ENCODE measurements at regions not wholly inside any gene's neighbourhood (a gene's known extent, or its start where the extent isn't known, plus 50 kb on each side); places are given as distances from the start of the nearest gene placed in this dataset.

GRCh38 chrX:26557691-26558321, 341.8 kb downstream of the MAGEB5 start:
- Histone ChIP-seq H3K4me3 (no peak overlapping the region), H3K79me2 (replicated peaks; ENCODE audit: insufficient read depth) (no peaks in the 10 kb centered on the region), H2AFZ (no peak overlapping the region), H3K4me1 (ENCODE audit: insufficient read depth) (0 out of 2 replicates have a peak, but pooled peaks cover 3% of the 10 kb centered on the region), H4K20me1 (replicated peaks; ENCODE audit: insufficient read depth) (no peaks in the 10 kb centered on the region), H3K36me3 (ENCODE audit: insufficient read depth) (no peaks in the 10 kb centered on the region), H3K27ac (ENCODE audit: low read depth) (no peak overlapping the region), H3F3A (replicated peaks; ENCODE audit: low read depth) (no peaks in the 10 kb centered on the region), H3K9me2 (ENCODE audit: insufficient read depth) (no peaks in the 10 kb centered on the region), H3K4me2 (no peak overlapping the region), H3K27me3 (ENCODE audit: insufficient read depth) (no peaks in the 10 kb centered on the region)
- Mint-ChIP-seq H3K27me3 (ENCODE audit: insufficient read depth, low read depth, poor library complexity) (peaks cover 1% of the 10 kb centered on the region), H3K36me3 (ENCODE audit: low read depth) (peaks cover under 1% of the 10 kb centered on the region; the same call in 2 of the 3 replicates), H3K4me1 (no peaks in the 10 kb centered on the region), H3K4me3 (no peak overlapping the region), H3K9me3 (peaks cover 10% of the 10 kb centered on the region; the same call in 2 of the 3 replicates), H3K27ac (no peak overlapping the region)
- no peak for DNase-seq (ENCODE audit: low spot score)
- ATAC-seq: no peak
- TF ChIP-seq STAT1 (IDR thresholded peaks at IDR 0.05; ENCODE audit: unreplicated experiment) (no peak), POLR2AphosphoS5 (IDR thresholded peaks at IDR 0.05; ENCODE audit: low read depth) (no peak), CREB1 (CRISPR knock-in tag; IDR thresholded peaks at IDR 0.05; ENCODE audit: low read depth) (no peak), ZNF331 (CRISPR knock-in tag; IDR thresholded peaks at IDR 0.05; ENCODE audit: low read depth) (no peak), EZH2phosphoT487 (IDR thresholded peaks at IDR 0.05; ENCODE audit: unreplicated experiment) (no peak), REST (IDR thresholded peaks at IDR 0.05; ENCODE audit: unreplicated experiment) (no peak), NANOG (IDR thresholded peaks at IDR 0.05; ENCODE audit: borderline replicate concordance) (no peak), ZNF114 (CRISPR knock-in tag; IDR thresholded peaks at IDR 0.05) (no peak), JUNB (IDR thresholded peaks at IDR 0.05; ENCODE audit: unreplicated experiment) (no peak), EZH2 (IDR thresholded peaks at IDR 0.05; ENCODE audit: low read depth, unreplicated experiment) (no peak)
- TF ChIP-seq, protein P1, sequence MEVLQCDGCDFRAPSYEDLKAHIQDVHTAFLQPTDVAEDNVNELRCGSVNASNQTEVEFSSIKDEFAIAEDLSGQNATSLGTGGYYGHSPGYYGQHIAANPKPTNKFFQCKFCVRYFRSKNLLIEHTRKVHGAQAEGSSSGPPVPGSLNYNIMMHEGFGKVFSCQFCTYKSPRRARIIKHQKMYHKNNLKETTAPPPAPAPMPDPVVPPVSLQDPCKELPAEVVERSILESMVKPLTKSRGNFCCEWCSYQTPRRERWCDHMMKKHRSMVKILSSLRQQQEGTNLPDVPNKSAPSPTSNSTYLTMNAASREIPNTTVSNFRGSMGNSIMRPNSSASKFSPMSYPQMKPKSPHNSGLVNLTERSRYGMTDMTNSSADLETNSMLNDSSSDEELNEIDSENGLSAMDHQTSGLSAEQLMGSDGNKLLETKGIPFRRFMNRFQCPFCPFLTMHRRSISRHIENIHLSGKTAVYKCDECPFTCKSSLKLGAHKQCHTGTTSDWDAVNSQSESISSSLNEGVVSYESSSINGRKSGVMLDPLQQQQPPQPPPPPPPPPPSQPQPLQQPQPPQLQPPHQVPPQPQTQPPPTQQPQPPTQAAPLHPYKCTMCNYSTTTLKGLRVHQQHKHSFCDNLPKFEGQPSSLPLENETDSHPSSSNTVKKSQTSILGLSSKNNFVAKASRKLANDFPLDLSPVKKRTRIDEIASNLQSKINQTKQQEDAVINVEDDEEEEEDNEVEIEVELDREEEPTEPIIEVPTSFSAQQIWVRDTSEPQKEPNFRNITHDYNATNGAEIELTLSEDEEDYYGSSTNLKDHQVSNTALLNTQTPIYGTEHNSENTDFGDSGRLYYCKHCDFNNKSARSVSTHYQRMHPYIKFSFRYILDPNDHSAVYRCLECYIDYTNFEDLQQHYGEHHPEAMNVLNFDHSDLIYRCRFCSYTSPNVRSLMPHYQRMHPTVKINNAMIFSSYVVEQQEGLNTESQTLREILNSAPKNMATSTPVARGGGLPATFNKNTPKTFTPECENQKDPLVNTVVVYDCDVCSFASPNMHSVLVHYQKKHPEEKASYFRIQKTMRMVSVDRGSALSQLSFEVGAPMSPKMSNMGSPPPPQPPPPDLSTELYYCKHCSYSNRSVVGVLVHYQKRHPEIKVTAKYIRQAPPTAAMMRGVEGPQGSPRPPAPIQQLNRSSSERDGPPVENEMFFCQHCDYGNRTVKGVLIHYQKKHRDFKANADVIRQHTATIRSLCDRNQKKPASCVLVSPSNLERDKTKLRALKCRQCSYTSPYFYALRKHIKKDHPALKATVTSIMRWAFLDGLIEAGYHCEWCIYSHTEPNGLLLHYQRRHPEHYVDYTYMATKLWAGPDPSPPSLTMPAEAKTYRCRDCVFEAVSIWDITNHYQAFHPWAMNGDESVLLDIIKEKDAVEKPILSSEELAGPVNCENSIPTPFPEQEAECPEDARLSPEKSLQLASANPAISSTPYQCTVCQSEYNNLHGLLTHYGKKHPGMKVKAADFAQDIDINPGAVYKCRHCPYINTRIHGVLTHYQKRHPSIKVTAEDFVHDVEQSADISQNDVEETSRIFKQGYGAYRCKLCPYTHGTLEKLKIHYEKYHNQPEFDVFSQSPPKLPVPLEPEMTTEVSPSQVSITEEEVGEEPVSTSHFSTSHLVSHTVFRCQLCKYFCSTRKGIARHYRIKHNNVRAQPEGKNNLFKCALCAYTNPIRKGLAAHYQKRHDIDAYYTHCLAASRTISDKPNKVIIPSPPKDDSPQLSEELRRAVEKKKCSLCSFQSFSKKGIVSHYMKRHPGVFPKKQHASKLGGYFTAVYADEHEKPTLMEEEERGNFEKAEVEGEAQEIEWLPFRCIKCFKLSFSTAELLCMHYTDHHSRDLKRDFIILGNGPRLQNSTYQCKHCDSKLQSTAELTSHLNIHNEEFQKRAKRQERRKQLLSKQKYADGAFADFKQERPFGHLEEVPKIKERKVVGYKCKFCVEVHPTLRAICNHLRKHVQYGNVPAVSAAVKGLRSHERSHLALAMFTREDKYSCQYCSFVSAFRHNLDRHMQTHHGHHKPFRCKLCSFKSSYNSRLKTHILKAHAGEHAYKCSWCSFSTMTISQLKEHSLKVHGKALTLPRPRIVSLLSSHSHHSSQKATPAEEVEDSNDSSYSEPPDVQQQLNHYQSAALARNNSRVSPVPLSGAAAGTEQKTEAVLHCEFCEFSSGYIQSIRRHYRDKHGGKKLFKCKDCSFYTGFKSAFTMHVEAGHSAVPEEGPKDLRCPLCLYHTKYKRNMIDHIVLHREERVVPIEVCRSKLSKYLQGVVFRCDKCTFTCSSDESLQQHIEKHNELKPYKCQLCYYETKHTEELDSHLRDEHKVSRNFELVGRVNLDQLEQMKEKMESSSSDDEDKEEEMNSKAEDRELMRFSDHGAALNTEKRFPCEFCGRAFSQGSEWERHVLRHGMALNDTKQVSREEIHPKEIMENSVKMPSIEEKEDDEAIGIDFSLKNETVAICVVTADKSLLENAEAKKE (CRISPR knock-in tag; IDR thresholded peaks at IDR 0.05): no peak
- TF ChIP-seq, protein P2, sequence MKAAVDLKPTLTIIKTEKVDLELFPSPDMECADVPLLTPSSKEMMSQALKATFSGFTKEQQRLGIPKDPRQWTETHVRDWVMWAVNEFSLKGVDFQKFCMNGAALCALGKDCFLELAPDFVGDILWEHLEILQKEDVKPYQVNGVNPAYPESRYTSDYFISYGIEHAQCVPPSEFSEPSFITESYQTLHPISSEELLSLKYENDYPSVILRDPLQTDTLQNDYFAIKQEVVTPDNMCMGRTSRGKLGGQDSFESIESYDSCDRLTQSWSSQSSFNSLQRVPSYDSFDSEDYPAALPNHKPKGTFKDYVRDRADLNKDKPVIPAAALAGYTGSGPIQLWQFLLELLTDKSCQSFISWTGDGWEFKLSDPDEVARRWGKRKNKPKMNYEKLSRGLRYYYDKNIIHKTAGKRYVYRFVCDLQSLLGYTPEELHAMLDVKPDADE (IDR thresholded peaks at IDR 0.05): no peak
- TF ChIP-seq, protein P3, sequence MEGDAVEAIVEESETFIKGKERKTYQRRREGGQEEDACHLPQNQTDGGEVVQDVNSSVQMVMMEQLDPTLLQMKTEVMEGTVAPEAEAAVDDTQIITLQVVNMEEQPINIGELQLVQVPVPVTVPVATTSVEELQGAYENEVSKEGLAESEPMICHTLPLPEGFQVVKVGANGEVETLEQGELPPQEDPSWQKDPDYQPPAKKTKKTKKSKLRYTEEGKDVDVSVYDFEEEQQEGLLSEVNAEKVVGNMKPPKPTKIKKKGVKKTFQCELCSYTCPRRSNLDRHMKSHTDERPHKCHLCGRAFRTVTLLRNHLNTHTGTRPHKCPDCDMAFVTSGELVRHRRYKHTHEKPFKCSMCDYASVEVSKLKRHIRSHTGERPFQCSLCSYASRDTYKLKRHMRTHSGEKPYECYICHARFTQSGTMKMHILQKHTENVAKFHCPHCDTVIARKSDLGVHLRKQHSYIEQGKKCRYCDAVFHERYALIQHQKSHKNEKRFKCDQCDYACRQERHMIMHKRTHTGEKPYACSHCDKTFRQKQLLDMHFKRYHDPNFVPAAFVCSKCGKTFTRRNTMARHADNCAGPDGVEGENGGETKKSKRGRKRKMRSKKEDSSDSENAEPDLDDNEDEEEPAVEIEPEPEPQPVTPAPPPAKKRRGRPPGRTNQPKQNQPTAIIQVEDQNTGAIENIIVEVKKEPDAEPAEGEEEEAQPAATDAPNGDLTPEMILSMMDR (conservative IDR thresholded peaks at IDR 0.05; ENCODE audit: low read depth in 2 of 2): no peak

Measured in GM23338 (cell line).